ENCODE measurements at regions not wholly inside any gene's neighbourhood (a gene's known extent, or its start where the extent isn't known, plus 50 kb on each side); places are given as distances from the start of the nearest gene placed in this dataset.

GRCh38 chr10:76697923-76698322 is 939.7 kb downstream of the KCNMA1 start:
- TF ChIP-seq CTCF (IDR thresholded peaks at IDR 0.05 in 2 of 3, conservative IDR thresholded peaks at IDR 0.05 in 1 of 3; ENCODE audit: borderline replicate concordance in 1 of 3, insufficient read depth in 1 of 3, low read depth in 2 of 3, low read length in 2 of 3) (no peak), RAD21 (IDR thresholded peaks at IDR 0.05; ENCODE audit: low read depth) (no peak), POLR2A (IDR thresholded peaks at IDR 0.05; ENCODE audit: borderline replicate concordance, extremely low read depth, insufficient read depth, insufficient read length) (no peak), EGR1 (IDR thresholded peaks at IDR 0.05; ENCODE audit: low read depth) (no peak), EZH2 (IDR thresholded peaks at IDR 0.05) (no peak), EZH2phosphoT487 (IDR thresholded peaks at IDR 0.05; ENCODE audit: borderline replicate concordance) (no peak), ZNF274 (IDR thresholded peaks at IDR 0.05; ENCODE audit: low read depth, low read length) (no peak), MAX (IDR thresholded peaks at IDR 0.05) (no peak), FOSL1 (IDR thresholded peaks at IDR 0.05; ENCODE audit: low read depth) (no peak), POLR2AphosphoS5 (IDR thresholded peaks at IDR 0.05; ENCODE audit: low read depth, low read length) (no peak), ELF1 (IDR thresholded peaks at IDR 0.05; ENCODE audit: borderline replicate concordance, low read depth) (no peak), ATF3 (IDR thresholded peaks at IDR 0.05) (no peak), YY1 (IDR thresholded peaks at IDR 0.05; ENCODE audit: extremely low read depth, insufficient replicate concordance, low read depth, low read length) (no peak), REST (IDR thresholded peaks at IDR 0.05; ENCODE audit: low read depth) (no peak)
